Cardiac fibroblast (primary cell): ENCODE measurements at regions not wholly inside any gene's neighbourhood (a gene's known extent, or its start where the extent isn't known, plus 50 kb on each side); places are given as distances from the start of the nearest gene placed in this dataset.

Source experiments
- DNase-seq, 2 donors: peaks; one replicate each; pipeline versions ENCODE4 v3.0.0 to v3.0.0-alpha.2; 2010; ENCODE audit warnings: low read depth in 2 of 2
- H3K4me3 ChIP-seq, 2 donors: replicated peaks in 1 of 2; 1 replicate in 1 of 2; 2 replicates in 1 of 2; pipeline ENCODE4 v1.5.1; 2011; ENCODE audit warnings: low read depth in 2 of 2, low read length in 2 of 2, mild to moderate bottlenecking in 2 of 2, moderate library complexity in 1 of 2
- CTCF ChIP-seq: IDR thresholded peaks from one replicate; pipeline ENCODE4 v1.5.1; 2011; ENCODE audit warnings: low read depth, mild to moderate bottlenecking, low read length, inconsistent platforms

GRCh38 chr14:104444159-104445030, 135.2 kb upstream of the C14orf180 start:
- no peak for TF ChIP-seq CTCF
- H3K4me3 ChIP-seq: no peak overlapping the region
- no peak for DNase-seq

GRCh38 chr14:104445086-104445485, 134.5 kb upstream of the C14orf180 start:
- no peak for TF ChIP-seq CTCF
- no peak for DNase-seq
- H3K4me3 ChIP-seq: no peak overlapping the region

- H3K4me3 ChIP-seq: no peak overlapping the region
- no peak for DNase-seq
- no peak for TF ChIP-seq CTCF
These were observed 133.7 kb upstream of the C14orf180 start for GRCh38 chr14:104445832-104446381.

- DNase-seq: no peak
- no peak for TF ChIP-seq CTCF
- no peak overlapping the region for H3K4me3 ChIP-seq
These were observed 133.0 kb upstream of the C14orf180 start for GRCh38 chr14:104446611-104447010.

GRCh38 chr14:104447750-104448149, 131.8 kb upstream of the C14orf180 start:
- no peak for DNase-seq
- H3K4me3 ChIP-seq: no peak overlapping the region
- TF ChIP-seq CTCF: no peak

- no peak overlapping the region for H3K4me3 ChIP-seq
- TF ChIP-seq CTCF: no peak
- no peak for DNase-seq
These were observed 131.2 kb upstream of the C14orf180 start for GRCh38 chr14:104448321-104448720.

GRCh38 chr14:104448721-104449120, 130.8 kb upstream of the C14orf180 start:
- TF ChIP-seq CTCF: no peak
- H3K4me3 ChIP-seq: no peak overlapping the region
- DNase-seq: no peak
